ENCODE measurements at regions not wholly inside any gene's neighbourhood (a gene's known extent, or its start where the extent isn't known, plus 50 kb on each side); places are given as distances from the start of the nearest gene placed in this dataset.
"Not testable (repeated sequence)": the region's sequence is repeated elsewhere in the genome, so short reads cannot be mapped to it uniquely, and the experiment has no call there.

GRCh38 chr16:60481591-60481990 is 1554.6 kb downstream of the CDH8 start:
- no peak for DNase-seq

- DNase-seq, result no peak
Observed at GRCh38 chr16:60478810-60479209, 1557.4 kb downstream of the CDH8 start.

- DNase-seq, result no peak
Observed at GRCh38 chr16:60463986-60464385, 1572.3 kb downstream of the CDH8 start.

GRCh38 chr16:60459463-60459862 is 1576.8 kb downstream of the CDH8 start:
- no peak for DNase-seq

GRCh38 chr16:60458255-60458654 is 1578.0 kb downstream of the CDH8 start:
- no peak for DNase-seq

GRCh38 chr16:60452646-60453045 is 1583.6 kb downstream of the CDH8 start:
- DNase-seq, result no peak

GRCh38 chr16:60438894-60439293 is 1597.3 kb downstream of the CDH8 start:
- DNase-seq, result no peak

DNA sequence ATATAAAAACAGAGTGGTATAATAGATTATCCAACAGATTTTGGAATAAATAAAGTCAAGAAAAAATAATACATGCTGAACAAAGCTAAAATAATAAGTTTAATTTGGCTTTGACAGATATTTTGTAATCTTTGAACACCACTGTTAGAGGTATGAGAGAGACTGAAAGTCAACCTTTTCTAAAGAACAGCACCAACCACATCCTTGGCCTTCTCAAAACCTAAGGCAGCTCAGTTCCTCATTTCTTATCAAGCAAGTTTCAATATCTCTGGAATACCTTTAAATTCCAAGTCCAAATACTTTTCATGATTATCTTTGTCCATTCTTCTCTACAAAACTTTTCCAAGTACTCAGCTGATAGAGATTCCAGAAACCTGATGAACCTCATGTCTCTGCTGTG is 1603.8 kb downstream of the CDH8 start:
- no peak for DNase-seq

GRCh38 chr16:60419859-60420258 is 1616.4 kb downstream of the CDH8 start:
- no peak for DNase-seq

- no peak for DNase-seq
Observed at GRCh38 chr16:60414613-60415012, 1621.6 kb downstream of the CDH8 start.

GRCh38 chr16:60413969-60414368 is 1622.3 kb downstream of the CDH8 start:
- no peak for DNase-seq

DNA sequence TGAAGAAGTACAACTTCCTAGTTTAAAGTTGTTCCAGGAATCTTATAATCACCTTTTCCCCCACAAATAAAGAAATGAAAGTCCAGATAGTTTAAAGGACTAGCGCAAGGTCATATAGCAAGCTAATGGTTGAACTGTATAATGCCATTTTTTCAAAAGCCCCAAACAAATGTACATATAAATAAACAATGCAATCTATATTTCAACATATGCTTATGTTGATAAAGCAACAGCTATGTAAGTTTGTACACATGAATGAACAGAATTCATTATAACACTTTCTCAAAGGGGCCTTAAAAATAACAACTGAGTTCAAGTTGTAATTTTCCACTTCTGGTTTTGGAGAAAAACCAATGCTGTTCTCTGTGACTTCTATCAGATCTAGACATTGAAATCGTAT is 1628.6 kb downstream of the CDH8 start:
- DNase-seq, result no peak

DNA sequence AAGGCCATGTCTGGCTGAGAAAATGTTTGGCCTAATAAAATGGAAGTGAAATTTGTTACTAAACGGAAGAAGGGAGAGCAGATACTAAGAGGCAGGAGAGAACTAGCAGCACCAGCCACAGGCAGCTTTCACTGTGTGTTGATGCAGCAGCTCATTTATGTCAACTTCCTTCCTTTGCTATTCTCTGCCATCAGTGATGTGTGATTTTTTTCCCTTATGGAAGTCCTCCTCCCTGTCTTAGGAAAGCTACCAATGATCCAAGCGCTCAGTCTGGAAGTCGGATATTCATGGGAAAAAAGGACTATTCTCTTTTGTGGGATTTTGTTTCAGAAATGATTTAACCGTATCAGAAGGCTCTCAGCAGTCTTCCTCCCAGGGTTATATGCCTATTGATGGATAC is 1629.2 kb downstream of the CDH8 start:
- DNase-seq, result no peak

GRCh38 chr16:60405286-60405685 is 1631.0 kb downstream of the CDH8 start:
- DNase-seq, result no peak

- no peak for DNase-seq
Observed at GRCh38 chr16:60404401-60404800, 1631.8 kb downstream of the CDH8 start.

DNA sequence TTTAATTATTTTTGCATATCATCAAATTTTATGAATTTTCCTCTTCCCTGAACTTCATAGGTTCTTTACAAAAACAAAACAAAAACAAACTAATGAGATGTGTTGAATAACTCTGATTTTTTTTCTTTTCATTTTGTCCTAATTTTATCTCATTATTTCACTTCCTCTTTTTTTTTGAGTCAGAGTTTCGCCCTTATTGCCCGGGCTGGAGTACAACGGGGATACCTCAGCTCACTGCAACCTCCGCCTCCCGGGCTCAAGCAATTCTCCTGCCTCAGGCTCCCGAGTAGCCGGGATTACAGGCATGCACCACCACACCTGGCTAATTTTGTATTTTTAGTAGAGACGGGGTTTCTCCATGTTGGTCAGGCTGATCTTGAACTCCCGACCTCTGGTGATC is 1633.3 kb downstream of the CDH8 start:
- DNase-seq, result not testable (repeated sequence)

- no peak for DNase-seq
Observed at GRCh38 chr16:60392380-60392779, 1643.9 kb downstream of the CDH8 start.

- DNase-seq, result no peak
Observed at GRCh38 chr16:60371591-60371990, 1637.5 kb upstream of the GOT2 start.

DNA sequence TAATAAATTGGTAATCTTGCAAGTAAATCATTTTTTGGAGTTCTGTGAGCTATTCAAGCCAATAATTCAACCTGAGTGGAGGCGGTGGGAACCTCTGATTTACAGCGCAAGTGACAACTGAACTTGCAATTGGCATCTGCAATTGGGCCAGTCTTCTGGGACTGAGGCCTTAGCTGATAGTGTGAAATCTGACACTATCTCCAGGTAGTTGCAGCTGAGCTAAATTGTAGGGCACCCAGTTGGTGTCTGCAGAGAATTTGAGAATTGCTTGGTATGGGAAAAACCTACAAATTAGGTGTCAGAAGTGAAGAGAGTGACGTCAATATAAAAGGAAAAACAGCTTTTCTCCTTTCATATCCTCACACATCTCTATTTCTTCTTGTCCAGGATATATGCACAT is 1633.6 kb upstream of the GOT2 start:
- DNase-seq, result no peak

DNA sequence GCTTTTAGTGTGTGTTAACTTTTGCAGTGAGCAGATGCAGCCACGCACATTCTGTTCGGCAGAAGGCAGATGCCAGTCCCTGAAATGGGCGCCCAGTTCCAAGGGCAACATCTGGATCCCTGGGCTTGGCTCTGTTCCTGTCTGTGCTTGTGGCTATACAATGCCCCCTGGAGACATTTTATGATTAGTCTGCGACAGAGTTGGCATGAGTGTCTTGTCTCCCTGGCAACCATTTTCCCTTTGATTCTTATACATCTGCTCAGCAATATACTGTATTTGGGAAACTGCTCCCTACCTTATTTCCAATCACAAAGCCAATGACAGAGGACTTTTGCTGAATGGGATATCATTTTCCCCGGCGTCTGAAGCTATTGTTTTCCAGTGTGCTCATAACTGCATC is 1629.5 kb upstream of the GOT2 start:
- no peak for DNase-seq

DNA sequence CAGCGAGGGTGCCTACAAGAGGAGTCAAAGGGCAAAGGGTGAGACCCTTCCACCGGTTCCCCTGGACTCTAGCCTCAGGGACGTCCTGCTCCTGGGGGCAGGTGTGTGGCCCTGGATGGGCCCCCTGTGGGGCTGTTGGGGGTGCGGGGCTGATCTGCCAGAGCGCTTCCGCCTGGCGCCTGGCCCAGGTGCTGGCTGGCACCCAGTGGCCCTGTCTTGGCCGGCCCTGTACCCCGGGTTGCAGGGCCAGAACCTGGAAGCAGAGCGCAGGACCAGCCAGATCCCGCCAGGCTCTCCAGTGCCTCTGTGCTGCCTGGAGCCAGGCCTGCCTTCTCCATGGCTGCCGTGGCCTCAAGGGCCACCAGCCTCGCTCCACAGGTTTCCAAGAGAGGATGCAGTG is 1625.8 kb upstream of the GOT2 start:
- not testable (repeated sequence) for DNase-seq

DNA sequence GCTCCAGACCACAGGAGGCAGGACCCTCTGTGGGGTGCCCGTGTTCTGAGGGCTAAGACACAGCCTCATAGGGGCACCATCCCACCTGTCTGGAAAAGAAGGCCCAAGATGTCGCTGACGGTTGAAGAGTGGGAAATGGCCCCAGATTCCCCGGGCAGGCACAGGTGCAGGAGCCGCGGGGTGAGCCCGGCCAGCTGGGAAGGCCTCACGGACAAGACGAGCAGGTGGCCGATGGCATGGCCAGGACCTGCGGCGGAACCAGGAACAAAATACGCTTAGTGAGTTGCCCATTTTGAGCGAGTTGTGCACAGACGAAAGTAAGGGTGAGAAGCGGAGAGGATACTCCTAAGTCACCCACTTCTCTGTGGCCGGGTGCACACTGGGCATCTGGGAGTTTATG is 1625.3 kb upstream of the GOT2 start:
- not testable (repeated sequence) for DNase-seq

GRCh38 chr16:60357876-60358522 is 1623.9 kb upstream of the GOT2 start:
- not testable (repeated sequence) for DNase-seq

DNA sequence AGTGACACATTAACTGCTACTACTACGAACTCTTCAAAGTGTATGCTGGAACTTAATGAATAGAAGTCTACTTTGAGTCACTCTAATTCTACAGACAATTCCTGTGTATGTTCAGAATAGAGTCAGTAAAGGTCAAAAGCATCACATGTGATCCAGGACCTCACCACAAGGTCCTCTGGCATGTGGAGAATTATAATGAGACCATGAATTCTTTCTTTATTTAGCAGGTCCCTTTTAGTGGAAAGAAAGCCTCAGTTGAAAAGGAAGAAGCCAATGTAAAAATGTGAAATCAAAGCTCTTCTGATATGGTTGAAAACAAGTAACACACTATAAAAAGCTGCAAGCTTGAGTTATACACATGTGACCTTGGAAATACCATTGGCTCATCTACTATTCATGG is 1612.1 kb upstream of the GOT2 start:
- no peak for DNase-seq

GRCh38 chr16:60337671-60338070 is 1603.6 kb upstream of the GOT2 start:
- DNase-seq, result no peak

DNA sequence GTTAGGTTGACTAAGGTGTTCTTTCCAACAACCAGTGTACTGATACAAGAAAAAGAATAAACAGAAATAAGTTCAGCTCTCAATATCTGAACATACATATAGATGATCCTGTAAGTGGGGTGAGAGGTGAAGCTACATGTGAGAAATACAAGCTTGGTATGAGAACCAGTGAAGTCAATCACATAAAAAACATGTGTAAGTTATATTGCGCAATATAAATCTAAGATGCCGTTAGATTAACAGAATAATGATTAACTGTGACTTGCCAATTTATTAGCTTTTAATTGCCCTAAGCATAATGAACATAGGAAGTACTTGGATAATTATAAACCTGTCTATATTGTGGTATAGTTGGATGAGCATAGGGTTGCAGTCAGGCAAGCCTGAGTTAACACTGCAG is 1597.1 kb upstream of the GOT2 start:
- DNase-seq, result no peak
